Ascending aorta (tissue), 2 donors: ENCODE measurements at regions not wholly inside any gene's neighbourhood (a gene's known extent, or its start where the extent isn't known, plus 50 kb on each side); places are given as distances from the start of the nearest gene placed in this dataset.

Experiments
- DNase-seq, 2 donors: peaks; one replicate each; pipeline ENCODE4 v3.0.0-alpha.2; 2019; ENCODE audit warnings: low spot score in 2 of 2
- H3K27ac ChIP-seq, 2 donors: fragments of 200-600 bp; sonication (generic); one replicate each; pipeline ENCODE4 v1.5.1; 2016 to 2017; ENCODE audit warnings: mild to moderate bottlenecking in 1 of 2
- H3K27me3 ChIP-seq: fragments of 200-600 bp; sonication (generic); one replicate; pipeline ENCODE4 v1.5.1; 2017
- H3K36me3 ChIP-seq, 2 donors: fragments of 200-600 bp; sonication (generic); one replicate each; pipeline ENCODE4 v1.5.1; 2016
- H3K4me1 ChIP-seq, 2 donors: fragments of 200-600 bp; sonication (generic); one replicate each; pipeline ENCODE4 v1.5.1; 2016 to 2017; ENCODE audit warnings: mild to moderate bottlenecking in 1 of 2
- H3K4me3 ChIP-seq, 2 donors: fragments of 200-600 bp; sonication (generic); one replicate each; pipeline ENCODE4 v1.5.1; 2016 to 2017; ENCODE audit warnings: mild to moderate bottlenecking in 1 of 2
- H3K9me3 ChIP-seq, 2 donors: fragments of 200-600 bp; sonication (generic); one replicate each; pipeline ENCODE4 v1.5.1; 2016
- intact Hi-C: fragments of 100-400 bp; cut with DNase I; formaldehyde crosslinking; loops from one replicate; pipeline ENCODE4 v1.15.1; 2023
- TF ChIP-seq, protein P1 (sequence below), 3 experiments: fragments of 200-600 bp in 2 of 3; fragments of 450-650 bp in 1 of 3; sonication (generic) in 2 of 3; IDR thresholded peaks; one replicate each; pipeline ENCODE4 v1.5.1; 2016 to 2019; ENCODE audit warnings: antibody characterized with exemption in 3 of 3, mild to moderate bottlenecking in 1 of 3, moderate library complexity in 1 of 3

DNA sequence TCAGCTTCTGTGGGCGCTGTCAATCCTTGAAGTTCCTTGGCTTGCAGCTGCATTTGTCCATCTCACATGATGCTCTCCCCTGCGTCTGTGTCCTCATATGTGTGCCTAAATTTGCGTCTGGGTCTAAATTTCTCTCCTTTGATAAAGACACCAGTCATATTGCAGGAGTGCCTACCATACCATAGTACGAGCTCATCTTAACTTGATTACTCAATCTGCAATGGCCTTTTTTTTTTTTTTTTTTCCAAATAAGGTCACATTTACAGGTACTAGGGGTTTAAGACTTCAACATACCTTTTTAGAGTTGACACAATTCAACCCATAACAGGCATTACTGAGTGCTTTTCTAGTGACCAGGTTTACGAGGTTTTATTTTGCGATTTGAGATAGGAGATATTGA, 233.3 kb upstream of the TBX3 start:
- no peaks in the 10 kb centered on the region for H3K36me3 ChIP-seq
- no peaks in the 10 kb centered on the region for H3K27me3 ChIP-seq
- no peak overlapping the region for H3K4me3 ChIP-seq
- no peaks in the 10 kb centered on the region for H3K4me1 ChIP-seq
- intact Hi-C loops = no loop called here
- no peak overlapping the region for H3K27ac ChIP-seq
- no peak for DNase-seq
- TF ChIP-seq, protein P1, sequence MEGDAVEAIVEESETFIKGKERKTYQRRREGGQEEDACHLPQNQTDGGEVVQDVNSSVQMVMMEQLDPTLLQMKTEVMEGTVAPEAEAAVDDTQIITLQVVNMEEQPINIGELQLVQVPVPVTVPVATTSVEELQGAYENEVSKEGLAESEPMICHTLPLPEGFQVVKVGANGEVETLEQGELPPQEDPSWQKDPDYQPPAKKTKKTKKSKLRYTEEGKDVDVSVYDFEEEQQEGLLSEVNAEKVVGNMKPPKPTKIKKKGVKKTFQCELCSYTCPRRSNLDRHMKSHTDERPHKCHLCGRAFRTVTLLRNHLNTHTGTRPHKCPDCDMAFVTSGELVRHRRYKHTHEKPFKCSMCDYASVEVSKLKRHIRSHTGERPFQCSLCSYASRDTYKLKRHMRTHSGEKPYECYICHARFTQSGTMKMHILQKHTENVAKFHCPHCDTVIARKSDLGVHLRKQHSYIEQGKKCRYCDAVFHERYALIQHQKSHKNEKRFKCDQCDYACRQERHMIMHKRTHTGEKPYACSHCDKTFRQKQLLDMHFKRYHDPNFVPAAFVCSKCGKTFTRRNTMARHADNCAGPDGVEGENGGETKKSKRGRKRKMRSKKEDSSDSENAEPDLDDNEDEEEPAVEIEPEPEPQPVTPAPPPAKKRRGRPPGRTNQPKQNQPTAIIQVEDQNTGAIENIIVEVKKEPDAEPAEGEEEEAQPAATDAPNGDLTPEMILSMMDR (IDR thresholded peaks at IDR 0.05) = no peak
- H3K9me3 ChIP-seq = no peaks in the 10 kb centered on the region

DNA sequence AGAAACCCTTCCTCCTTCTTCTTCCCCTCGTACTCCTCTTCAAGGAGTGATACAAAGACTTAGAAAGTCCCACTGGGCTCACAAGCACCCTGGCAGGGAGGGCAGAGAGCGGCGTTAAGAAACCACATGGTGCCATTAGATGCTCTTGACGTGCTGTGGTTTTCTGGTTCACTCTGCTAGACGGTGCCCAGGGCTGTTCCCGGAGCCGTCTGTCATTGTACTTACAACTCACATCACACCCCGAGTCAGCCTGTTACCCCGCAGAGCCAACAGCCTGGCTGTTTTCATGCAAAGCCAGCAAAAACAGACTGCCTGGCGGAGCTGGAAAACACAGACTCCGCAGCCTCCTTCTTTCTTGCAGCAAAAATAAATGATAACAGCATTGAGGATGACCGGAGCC, 232.6 kb upstream of the TBX3 start:
- H3K4me1 ChIP-seq = no peaks in the 10 kb centered on the region
- TF ChIP-seq, protein P1 (IDR thresholded peaks at IDR 0.05) = no peak
- no peak overlapping the region for H3K4me3 ChIP-seq
- no peak for DNase-seq
- no peaks in the 10 kb centered on the region for H3K36me3 ChIP-seq
- H3K27ac ChIP-seq = no peak overlapping the region
- no peaks in the 10 kb centered on the region for H3K27me3 ChIP-seq
- intact Hi-C loops = no loop called here
- H3K9me3 ChIP-seq = no peaks in the 10 kb centered on the region

DNA sequence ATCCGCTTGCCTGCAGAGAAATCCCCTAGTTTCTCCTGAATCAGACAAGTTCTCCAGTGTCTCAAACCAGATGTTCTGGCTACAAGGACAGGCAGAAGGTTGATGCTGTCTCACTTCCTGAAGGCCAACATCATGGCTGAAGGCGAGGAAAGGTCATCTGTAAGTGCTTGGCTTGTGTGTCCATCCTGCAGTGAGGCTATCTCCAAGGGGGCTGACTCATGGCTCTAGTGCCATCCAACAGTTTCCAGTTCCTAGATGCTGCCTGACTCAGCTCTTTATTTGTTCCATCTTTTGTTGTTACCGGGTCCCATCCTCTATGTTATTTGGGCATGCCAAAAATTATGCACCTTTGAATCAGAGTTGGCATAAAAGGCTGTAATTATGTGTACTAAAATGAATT, 232.1 kb upstream of the TBX3 start:
- H3K36me3 ChIP-seq = no peaks in the 10 kb centered on the region
- TF ChIP-seq, protein P1 (IDR thresholded peaks at IDR 0.05) = no peak
- H3K4me3 ChIP-seq = no peak overlapping the region
- no peak for DNase-seq
- no peaks in the 10 kb centered on the region for H3K9me3 ChIP-seq
- H3K27me3 ChIP-seq = no peaks in the 10 kb centered on the region
- no peaks in the 10 kb centered on the region for H3K4me1 ChIP-seq
- no peak overlapping the region for H3K27ac ChIP-seq
- intact Hi-C loops = no loop called here

DNA sequence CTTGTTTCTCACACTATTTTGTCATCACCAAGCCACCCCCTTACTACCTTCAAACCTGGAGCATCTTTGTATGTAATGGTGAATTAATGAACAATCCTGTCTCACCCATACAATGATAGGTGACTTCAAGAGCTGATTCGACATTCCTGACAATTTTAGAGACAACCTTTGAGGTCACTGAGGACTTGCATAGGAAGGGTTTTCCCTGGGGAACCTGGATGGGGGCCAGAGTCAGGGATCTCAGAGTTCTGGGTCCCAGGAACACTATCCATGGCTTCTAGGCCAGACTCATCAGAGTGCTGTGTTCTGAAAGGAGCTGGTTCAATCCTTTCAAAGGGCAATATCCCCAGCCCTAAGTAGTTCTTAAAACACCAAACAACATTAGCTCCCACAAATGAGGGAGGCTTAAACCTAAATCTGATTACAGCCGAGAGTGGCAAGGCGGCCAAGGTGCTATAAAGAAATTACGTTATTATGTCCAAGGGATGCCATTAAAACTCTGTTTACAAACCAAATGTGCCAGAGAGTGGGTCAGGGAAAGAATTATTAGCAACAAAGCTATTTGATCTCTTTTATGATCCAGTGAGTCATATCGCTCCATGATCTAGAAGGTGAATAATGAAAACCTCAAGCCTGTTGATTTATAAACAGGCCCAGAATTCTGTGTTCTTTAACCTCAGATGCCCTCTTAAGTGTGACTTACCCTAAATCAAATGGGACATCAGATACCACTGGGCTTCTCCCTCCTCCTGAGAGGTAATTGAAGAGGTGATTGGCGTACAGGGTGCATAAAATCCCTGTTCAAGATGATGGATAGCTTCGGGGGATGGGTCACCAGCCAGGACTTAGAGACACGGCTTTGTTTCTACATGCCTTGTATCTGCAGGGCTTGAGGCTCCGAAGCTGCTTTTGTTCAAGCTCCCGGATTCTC, 230.2 kb upstream of the TBX3 start:
- Histone ChIP-seq H3K4me1 (no peaks in the 10 kb centered on the region), H3K4me3 (no peak overlapping the region), H3K36me3 (no peaks in the 10 kb centered on the region), H3K9me3 (no peaks in the 10 kb centered on the region), H3K27me3 (no peaks in the 10 kb centered on the region), H3K27ac (no peak overlapping the region)
- intact Hi-C loops = no loop called here
- DNase-seq = no peak
- TF ChIP-seq, protein P1 (IDR thresholded peaks at IDR 0.05) = no peak

DNA sequence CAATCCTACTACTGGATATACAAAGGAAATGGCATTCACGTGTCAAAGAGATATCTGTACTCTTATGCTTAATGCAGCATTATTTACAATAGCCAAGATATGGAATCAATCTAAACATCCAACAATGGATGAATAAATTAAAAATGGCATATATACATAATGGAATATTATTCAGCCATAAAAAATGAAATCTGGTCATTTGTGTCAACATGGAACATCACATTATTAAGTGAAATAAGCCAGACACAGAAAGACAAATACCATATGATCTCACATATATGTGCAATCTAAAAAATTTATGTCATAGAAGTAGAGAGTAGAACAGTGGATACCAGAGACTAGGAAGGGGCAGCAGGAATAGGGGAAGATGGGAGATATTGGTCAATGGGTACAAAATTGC, 228.8 kb upstream of the TBX3 start:
- DNase-seq = no peak
- Histone ChIP-seq H3K9me3 (no peaks in the 10 kb centered on the region), H3K36me3 (no peaks in the 10 kb centered on the region), H3K4me3 (no peak overlapping the region), H3K27ac (no peak overlapping the region), H3K27me3 (no peaks in the 10 kb centered on the region), H3K4me1 (no peaks in the 10 kb centered on the region)
- intact Hi-C loops = no loop called here
- TF ChIP-seq, protein P1 (IDR thresholded peaks at IDR 0.05) = no peak
